ENCODE measurements at regions not wholly inside any gene's neighbourhood (a gene's known extent, or its start where the extent isn't known, plus 50 kb on each side); places are given as distances from the start of the nearest gene placed in this dataset.

GRCh38 chr2:187124529-187124928 is 275.6 kb upstream of the ZSWIM2 start:
- intact Hi-C loops (cut with micrococcal nuclease), result no loop called here
- CTCF ChIA-PET, result no interaction called here
- DNase-seq, result no peak
- H3K4me3 Mint-ChIP-seq, result no peak overlapping the region
- H3K27ac Mint-ChIP-seq, result no peak overlapping the region
- H3K36me3 Mint-ChIP-seq (ENCODE audit: low read depth), result no peaks in the 10 kb centered on the region
- no peaks in the 10 kb centered on the region for H3K27me3 Mint-ChIP-seq (ENCODE audit: low read depth)
- peaks cover 4% of the 10 kb centered on the region for H3K9me3 Mint-ChIP-seq
- no peaks in the 10 kb centered on the region for H3K4me1 Mint-ChIP-seq (ENCODE audit: low read depth)

GRCh38 chr2:187118331-187119099 is 269.5 kb upstream of the ZSWIM2 start:
- no peaks in the 10 kb centered on the region for H3K4me1 Mint-ChIP-seq (ENCODE audit: low read depth)
- H3K9me3 Mint-ChIP-seq, result peaks cover 4% of the 10 kb centered on the region
- DNase-seq, result no peak
- no peaks in the 10 kb centered on the region for H3K27me3 Mint-ChIP-seq (ENCODE audit: low read depth)
- no peak overlapping the region for H3K4me3 Mint-ChIP-seq
- intact Hi-C loops (cut with micrococcal nuclease), result no loop called here
- H3K36me3 Mint-ChIP-seq (ENCODE audit: low read depth), result no peaks in the 10 kb centered on the region
- H3K27ac Mint-ChIP-seq, result no peak overlapping the region
- CTCF ChIA-PET, result interaction anchor here (0.7 kb wide), 1 partner anchor 370 kb away, joined by 3 read pairs; no protein-coding TSS in a partner anchor

- H3K4me3 Mint-ChIP-seq, result no peak overlapping the region
- H3K9me3 Mint-ChIP-seq, result peaks cover 4% of the 10 kb centered on the region
- H3K27me3 Mint-ChIP-seq (ENCODE audit: low read depth), result no peaks in the 10 kb centered on the region
- no peak for DNase-seq
- no peaks in the 10 kb centered on the region for H3K4me1 Mint-ChIP-seq (ENCODE audit: low read depth)
- CTCF ChIA-PET, result no interaction called here
- intact Hi-C loops (cut with micrococcal nuclease), result no loop called here
- no peaks in the 10 kb centered on the region for H3K36me3 Mint-ChIP-seq (ENCODE audit: low read depth)
- no peak overlapping the region for H3K27ac Mint-ChIP-seq
These were observed 268.5 kb upstream of the ZSWIM2 start for GRCh38 chr2:187117483-187117882.

GRCh38 chr2:187115627-187116026 is 266.7 kb upstream of the ZSWIM2 start:
- intact Hi-C loops (cut with micrococcal nuclease), result no loop called here
- Mint-ChIP-seq H3K9me3 (no peaks in the 10 kb centered on the region), H3K27ac (no peak overlapping the region), H3K27me3 (ENCODE audit: low read depth) (no peaks in the 10 kb centered on the region), H3K36me3 (ENCODE audit: low read depth) (no peaks in the 10 kb centered on the region), H3K4me3 (no peak overlapping the region), H3K4me1 (ENCODE audit: low read depth) (no peaks in the 10 kb centered on the region)
- no peak for DNase-seq
- CTCF ChIA-PET, result no interaction called here

GRCh38 chr2:187107001-187107400 is 258.0 kb upstream of the ZSWIM2 start:
- Mint-ChIP-seq H3K36me3 (ENCODE audit: low read depth) (no peaks in the 10 kb centered on the region), H3K9me3 (no peaks in the 10 kb centered on the region), H3K27me3 (ENCODE audit: low read depth) (no peaks in the 10 kb centered on the region), H3K27ac (no peak overlapping the region), H3K4me3 (no peak overlapping the region), H3K4me1 (ENCODE audit: low read depth) (no peaks in the 10 kb centered on the region)
- intact Hi-C loops (cut with micrococcal nuclease), result no loop called here
- no peak for DNase-seq
- CTCF ChIA-PET, result interaction anchor here (0.6 kb wide), 1 partner anchor 343 kb away, joined by 4 read pairs; no protein-coding TSS in a partner anchor

GRCh38 chr2:187105218-187105617 is 256.2 kb upstream of the ZSWIM2 start:
- DNase-seq, result no peak
- Mint-ChIP-seq H3K4me3 (no peak overlapping the region), H3K9me3 (no peaks in the 10 kb centered on the region), H3K27ac (no peak overlapping the region), H3K36me3 (ENCODE audit: low read depth) (no peaks in the 10 kb centered on the region), H3K27me3 (ENCODE audit: low read depth) (no peaks in the 10 kb centered on the region), H3K4me1 (ENCODE audit: low read depth) (no peaks in the 10 kb centered on the region)
- intact Hi-C loops (cut with micrococcal nuclease), result no loop called here
- CTCF ChIA-PET, result no interaction called here

- no peaks in the 10 kb centered on the region for H3K36me3 Mint-ChIP-seq (ENCODE audit: low read depth)
- H3K9me3 Mint-ChIP-seq, result no peaks in the 10 kb centered on the region
- no peak overlapping the region for H3K27ac Mint-ChIP-seq
- no peak for DNase-seq
- H3K27me3 Mint-ChIP-seq (ENCODE audit: low read depth), result no peaks in the 10 kb centered on the region
- H3K4me1 Mint-ChIP-seq (ENCODE audit: low read depth), result no peaks in the 10 kb centered on the region
- CTCF ChIA-PET, result no interaction called here
- intact Hi-C loops (cut with micrococcal nuclease), result no loop called here
- no peak overlapping the region for H3K4me3 Mint-ChIP-seq
These were observed 253.4 kb upstream of the ZSWIM2 start for GRCh38 chr2:187102381-187102780.

GRCh38 chr2:187098154-187098553 is 249.2 kb upstream of the ZSWIM2 start:
- DNase-seq, result no peak
- H3K9me3 Mint-ChIP-seq, result no peaks in the 10 kb centered on the region
- H3K4me1 Mint-ChIP-seq (ENCODE audit: low read depth), result no peaks in the 10 kb centered on the region
- H3K4me3 Mint-ChIP-seq, result no peak overlapping the region
- intact Hi-C loops (cut with micrococcal nuclease), result no loop called here
- H3K27me3 Mint-ChIP-seq (ENCODE audit: low read depth), result no peaks in the 10 kb centered on the region
- no peaks in the 10 kb centered on the region for H3K36me3 Mint-ChIP-seq (ENCODE audit: low read depth)
- CTCF ChIA-PET, result no interaction called here
- no peak overlapping the region for H3K27ac Mint-ChIP-seq

GRCh38 chr2:187093771-187094412 is 244.9 kb upstream of the ZSWIM2 start:
- CTCF ChIA-PET, result no interaction called here
- DNase-seq, result no peak
- H3K4me3 Mint-ChIP-seq, result no peak overlapping the region
- intact Hi-C loops (cut with micrococcal nuclease), result no loop called here
- H3K36me3 Mint-ChIP-seq (ENCODE audit: low read depth), result no peaks in the 10 kb centered on the region
- H3K9me3 Mint-ChIP-seq, result peaks cover 7% of the 10 kb centered on the region
- no peak overlapping the region for H3K27ac Mint-ChIP-seq
- no peaks in the 10 kb centered on the region for H3K27me3 Mint-ChIP-seq (ENCODE audit: low read depth)
- H3K4me1 Mint-ChIP-seq (ENCODE audit: low read depth), result no peaks in the 10 kb centered on the region

- Mint-ChIP-seq H3K36me3 (ENCODE audit: low read depth) (no peaks in the 10 kb centered on the region), H3K27ac (no peak overlapping the region), H3K4me1 (ENCODE audit: low read depth) (no peaks in the 10 kb centered on the region), H3K4me3 (no peak overlapping the region), H3K9me3 (peaks cover 7% of the 10 kb centered on the region), H3K27me3 (ENCODE audit: low read depth) (no peaks in the 10 kb centered on the region)
- no peak for DNase-seq
- intact Hi-C loops (cut with micrococcal nuclease), result no loop called here
- CTCF ChIA-PET, result no interaction called here
These were observed 242.7 kb upstream of the ZSWIM2 start for GRCh38 chr2:187091664-187092063.

GRCh38 chr2:187084524-187084923 is 235.6 kb upstream of the ZSWIM2 start:
- Mint-ChIP-seq H3K4me3 (no peak overlapping the region), H3K4me1 (ENCODE audit: low read depth) (no peaks in the 10 kb centered on the region), H3K27me3 (ENCODE audit: low read depth) (no peaks in the 10 kb centered on the region), H3K27ac (no peak overlapping the region), H3K36me3 (ENCODE audit: low read depth) (no peaks in the 10 kb centered on the region), H3K9me3 (no peaks in the 10 kb centered on the region)
- intact Hi-C loops (cut with micrococcal nuclease), result no loop called here
- CTCF ChIA-PET, result no interaction called here
- no peak for DNase-seq

GRCh38 chr2:187081461-187081860 is 232.5 kb upstream of the ZSWIM2 start:
- Mint-ChIP-seq H3K4me1 (ENCODE audit: low read depth) (no peaks in the 10 kb centered on the region), H3K36me3 (ENCODE audit: low read depth) (no peaks in the 10 kb centered on the region), H3K27me3 (ENCODE audit: low read depth) (no peaks in the 10 kb centered on the region), H3K4me3 (no peak overlapping the region), H3K27ac (no peak overlapping the region), H3K9me3 (no peaks in the 10 kb centered on the region)
- intact Hi-C loops (cut with micrococcal nuclease), result no loop called here
- CTCF ChIA-PET, result no interaction called here
- DNase-seq, result no peak

- no peak overlapping the region for H3K4me3 Mint-ChIP-seq
- no peaks in the 10 kb centered on the region for H3K27me3 Mint-ChIP-seq (ENCODE audit: low read depth)
- DNase-seq, result no peak
- no peaks in the 10 kb centered on the region for H3K4me1 Mint-ChIP-seq (ENCODE audit: low read depth)
- no peaks in the 10 kb centered on the region for H3K36me3 Mint-ChIP-seq (ENCODE audit: low read depth)
- CTCF ChIA-PET, result no interaction called here
- no peak overlapping the region for H3K27ac Mint-ChIP-seq
- intact Hi-C loops (cut with micrococcal nuclease), result no loop called here
- H3K9me3 Mint-ChIP-seq, result no peaks in the 10 kb centered on the region
These were observed 230.9 kb upstream of the ZSWIM2 start for GRCh38 chr2:187079901-187080300.

All from activated naive CD4-positive, alpha-beta T cell treated with anti-CD3 and anti-CD28 coated beads for 36 hours (primary cell).